Activated CD8-positive, alpha-beta memory T cell treated with anti-CD3 and anti-CD28 coated beads, Interleukin-2, amount 50 U/mL, for 24 hours (primary cell): ENCODE measurements at regions not wholly inside any gene's neighbourhood (a gene's known extent, or its start where the extent isn't known, plus 50 kb on each side); places are given as distances from the start of the nearest gene placed in this dataset.
"Not testable (repeated sequence)": the region's sequence is repeated elsewhere in the genome, so short reads cannot be mapped to it uniquely, and the experiment has no call there.

Experiments used
- DNase-seq: peaks from one replicate; pipeline ENCODE4 v3.0.0-alpha.2; 2020; ENCODE audit errors: extremely low read depth

- no peak for DNase-seq
Observed at GRCh38 chr19:30276011-30276882, 95.9 kb upstream of the ZNF536 start.

DNA sequence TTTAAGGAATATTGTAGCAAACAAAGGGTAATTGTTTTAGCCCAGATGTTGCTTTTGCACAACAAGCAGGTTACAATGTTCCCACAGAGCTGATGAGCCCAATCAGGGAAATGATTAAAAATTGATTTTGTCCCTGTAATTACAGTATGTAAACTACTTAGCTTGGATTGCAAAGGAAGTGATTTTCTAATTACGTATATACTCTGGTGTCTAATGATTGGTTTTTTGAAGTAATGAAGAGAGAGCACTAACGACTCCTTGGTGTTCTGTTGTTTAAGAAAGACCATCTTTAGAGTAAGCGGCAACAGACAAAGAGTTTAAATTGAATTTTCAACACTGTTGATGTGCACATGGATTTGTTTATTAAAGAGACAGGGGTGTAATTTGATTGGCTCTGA, 95.3 kb upstream of the ZNF536 start:
- no peak for DNase-seq

DNA sequence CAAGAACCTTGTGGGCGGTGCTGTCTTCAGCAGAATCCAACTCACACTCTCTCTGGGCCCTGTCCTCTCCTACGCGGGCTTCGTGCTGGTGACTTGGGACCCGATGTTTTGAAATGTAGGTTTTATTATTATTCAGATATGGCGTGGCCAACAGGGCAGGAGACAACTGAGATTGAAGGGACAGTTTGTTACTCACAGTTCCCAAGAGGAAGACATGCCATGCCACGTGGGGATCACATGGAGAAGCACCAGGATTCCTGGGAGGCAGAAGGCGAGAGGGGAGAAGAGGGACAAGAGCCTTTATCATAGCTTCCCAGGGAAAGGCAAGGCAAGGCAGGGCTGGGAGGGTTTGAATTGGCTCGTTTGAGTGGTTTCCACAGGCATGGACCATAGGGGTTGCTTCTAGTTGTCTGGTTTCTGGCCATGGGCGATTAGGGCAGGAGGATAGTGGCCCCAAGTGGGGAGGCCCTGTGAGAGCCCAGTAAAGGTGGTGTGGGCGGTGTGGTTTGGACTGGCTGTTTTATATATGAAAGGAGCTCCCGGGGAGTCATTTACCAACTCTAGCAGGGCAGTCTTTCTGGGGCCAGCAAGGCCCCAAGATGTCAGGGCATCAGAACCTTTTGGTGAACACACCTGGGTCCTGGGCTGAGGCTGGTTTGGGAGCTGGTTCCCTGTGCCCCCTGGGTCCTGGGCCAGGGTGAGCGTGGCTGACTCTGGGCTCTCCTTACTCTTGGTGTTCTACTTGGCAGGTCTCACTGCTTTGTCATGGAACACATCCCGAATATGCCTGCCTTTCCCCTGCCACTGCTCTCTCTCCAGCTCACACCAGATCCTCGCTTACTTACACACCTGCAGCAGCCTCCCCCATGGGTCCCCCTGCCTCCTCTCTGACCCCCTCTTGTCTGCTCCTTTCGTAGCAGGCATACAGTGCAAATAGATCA, 94.0 kb upstream of the ZNF536 start:
- DNase-seq = no peak

DNA sequence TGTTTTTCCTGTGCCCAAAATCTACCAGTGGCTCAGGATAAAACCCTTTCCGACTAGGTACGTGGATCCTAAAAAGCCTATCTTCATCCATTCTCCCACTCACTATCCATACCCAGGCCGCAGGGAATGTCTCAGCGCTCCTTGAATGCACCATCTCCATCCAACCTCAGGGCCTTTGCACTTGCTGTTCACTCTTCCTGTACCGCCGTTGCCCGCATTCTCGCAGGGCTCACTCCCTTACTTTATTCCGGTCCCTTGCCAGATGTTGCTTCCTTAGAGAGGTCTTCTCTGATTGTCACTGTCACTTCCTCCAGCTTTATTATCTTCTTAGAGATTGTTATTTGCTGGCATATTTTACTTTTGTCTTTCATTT, 93.3 kb upstream of the ZNF536 start:
- no peak for DNase-seq

DNA sequence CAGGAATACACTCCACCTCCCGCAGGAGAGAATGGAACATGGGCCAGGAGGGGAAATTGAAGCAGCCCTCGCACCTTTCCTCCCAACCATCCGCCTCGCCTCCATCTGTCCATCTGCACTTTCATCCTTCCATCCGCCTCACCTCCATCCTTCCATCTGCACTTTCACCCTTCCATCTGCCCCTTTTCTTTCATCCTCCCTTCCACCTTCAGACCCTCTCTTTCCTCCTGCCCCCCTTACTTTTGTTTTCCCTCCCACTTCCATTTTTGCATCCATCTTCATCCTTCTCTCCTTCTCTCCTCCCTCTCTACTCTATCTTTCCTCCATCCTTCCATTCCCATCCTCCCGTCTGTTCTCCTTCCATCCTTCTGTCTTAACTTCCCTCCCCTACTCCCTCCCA, 92.2 kb upstream of the ZNF536 start:
- no peak for DNase-seq

GRCh38 chr19:30281906-30282305, 90.3 kb upstream of the ZNF536 start:
- DNase-seq = no peak

GRCh38 chr19:30283556-30283955, 88.6 kb upstream of the ZNF536 start:
- no peak for DNase-seq

DNA sequence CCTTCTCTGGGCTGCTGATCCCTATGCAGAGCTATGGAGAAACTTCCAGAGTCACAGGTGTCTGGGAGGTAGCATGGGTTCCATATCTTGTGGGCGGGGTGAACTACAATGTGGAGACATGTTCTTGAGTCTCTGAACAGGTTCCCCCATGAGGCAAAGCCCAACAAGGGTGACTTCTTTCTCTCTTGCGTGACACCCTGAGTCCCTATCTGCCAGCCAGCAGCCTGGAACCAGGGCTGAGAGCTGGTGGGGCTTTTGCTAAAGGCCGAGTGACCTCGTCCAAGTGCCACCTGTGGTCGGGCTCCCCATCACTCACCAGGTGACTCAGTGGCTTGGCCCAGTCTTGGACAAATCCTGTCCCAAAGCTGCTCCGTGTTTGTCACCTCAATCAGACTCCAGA, 88.0 kb upstream of the ZNF536 start:
- no peak for DNase-seq

- DNase-seq = no peak
Observed at GRCh38 chr19:30284885-30285284, 87.3 kb upstream of the ZNF536 start.

DNA sequence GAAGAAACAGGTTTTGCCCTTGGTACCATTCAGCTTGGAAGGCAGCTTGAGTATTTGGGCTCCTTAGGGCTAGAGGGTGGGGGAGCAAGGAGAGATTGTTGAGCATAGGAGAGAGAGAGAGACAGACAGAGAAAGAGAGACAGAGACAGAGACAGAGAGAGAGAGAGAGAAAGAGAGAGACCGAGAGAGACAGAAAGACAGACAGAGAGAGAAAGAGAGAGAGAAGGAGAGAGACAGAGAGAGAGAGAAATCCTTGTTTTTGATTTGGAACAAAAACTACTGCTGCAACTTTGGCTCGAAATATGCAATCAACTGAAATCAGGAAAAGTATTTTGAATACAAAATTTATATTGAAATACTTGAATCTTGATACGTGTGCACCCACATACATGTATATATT, 85.8 kb upstream of the ZNF536 start:
- no peak for DNase-seq

GRCh38 chr19:30287259-30287658, 84.9 kb upstream of the ZNF536 start:
- DNase-seq = no peak

DNA sequence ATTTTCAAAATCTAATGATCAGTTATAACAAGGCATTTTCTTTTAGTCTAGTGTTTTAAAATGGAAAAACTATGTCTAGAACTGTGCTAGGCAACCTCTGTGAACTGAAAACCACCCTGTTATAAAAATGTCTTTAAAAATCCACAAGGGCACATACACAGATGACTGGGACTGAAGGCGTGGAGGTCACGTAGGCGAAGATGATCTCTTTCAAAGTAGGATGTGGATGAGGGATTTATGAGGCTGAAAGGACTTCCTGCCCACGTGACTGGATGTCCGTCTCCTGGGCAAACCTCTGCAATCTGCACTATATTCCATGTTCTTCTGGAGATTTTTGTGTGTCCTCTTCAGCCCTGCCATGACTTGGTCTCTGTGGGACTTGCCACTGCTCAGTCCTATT, 84.2 kb upstream of the ZNF536 start:
- DNase-seq = no peak

GRCh38 chr19:30288911-30289310, 83.3 kb upstream of the ZNF536 start:
- no peak for DNase-seq

- DNase-seq = no peak
Observed at GRCh38 chr19:30289336-30289735, 82.8 kb upstream of the ZNF536 start.

DNA sequence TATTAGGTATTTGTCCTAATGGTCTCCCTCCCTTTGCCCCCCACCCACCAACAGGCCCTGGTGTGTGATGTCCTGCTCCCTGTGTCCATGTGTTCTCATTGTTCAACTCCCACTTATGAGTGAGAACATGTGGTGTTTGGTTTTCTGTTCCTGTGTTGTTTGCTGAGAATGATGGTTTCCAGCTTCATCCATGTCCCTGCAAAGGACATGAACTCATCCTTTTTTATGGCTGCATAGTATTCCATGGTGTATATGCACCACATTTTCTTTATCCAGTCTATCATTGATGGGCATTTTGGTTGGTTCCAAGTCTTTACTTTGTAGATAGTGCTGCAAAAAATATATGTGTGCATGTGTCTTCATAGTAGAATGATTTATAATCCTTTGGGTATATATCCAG, 81.4 kb upstream of the ZNF536 start:
- DNase-seq = not testable (repeated sequence)

DNA sequence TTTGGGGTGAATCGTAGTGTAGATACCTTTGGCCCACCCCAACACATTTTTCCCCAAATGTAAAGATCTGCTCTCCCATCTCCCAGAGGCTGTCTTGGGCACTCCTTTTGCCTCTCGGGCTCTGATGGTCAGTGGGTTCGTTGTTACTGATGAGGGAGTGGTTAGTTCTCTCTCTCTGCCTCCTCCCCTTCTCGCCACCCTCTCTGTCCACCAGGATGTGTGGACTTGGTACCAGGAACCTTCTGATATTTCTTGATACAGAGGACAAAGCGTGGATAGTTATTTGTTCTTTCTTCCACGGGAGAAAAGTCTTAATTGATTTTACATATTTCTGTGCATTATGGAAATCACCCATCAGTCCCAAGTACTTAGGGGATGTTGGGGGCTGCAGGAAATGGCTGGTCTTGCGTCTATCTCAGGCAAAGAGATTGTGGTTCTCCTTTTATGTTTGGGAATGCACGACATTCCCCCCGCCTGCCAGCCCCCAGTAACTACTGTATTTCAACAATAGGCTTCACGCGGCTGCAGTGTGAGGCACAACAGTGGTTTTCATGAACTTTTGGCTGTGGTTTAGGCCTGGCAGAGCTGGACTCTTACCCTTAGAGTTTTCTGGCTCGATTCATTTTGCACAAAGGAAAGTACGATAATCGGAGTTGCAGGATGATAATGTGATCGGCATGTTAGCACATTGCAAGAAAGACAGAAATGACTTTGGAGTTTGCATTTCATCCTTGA, 79.0 kb upstream of the ZNF536 start:
- no peak for DNase-seq

- no peak for DNase-seq
Observed at GRCh38 chr19:30297969-30298368, 74.2 kb upstream of the ZNF536 start.

DNA sequence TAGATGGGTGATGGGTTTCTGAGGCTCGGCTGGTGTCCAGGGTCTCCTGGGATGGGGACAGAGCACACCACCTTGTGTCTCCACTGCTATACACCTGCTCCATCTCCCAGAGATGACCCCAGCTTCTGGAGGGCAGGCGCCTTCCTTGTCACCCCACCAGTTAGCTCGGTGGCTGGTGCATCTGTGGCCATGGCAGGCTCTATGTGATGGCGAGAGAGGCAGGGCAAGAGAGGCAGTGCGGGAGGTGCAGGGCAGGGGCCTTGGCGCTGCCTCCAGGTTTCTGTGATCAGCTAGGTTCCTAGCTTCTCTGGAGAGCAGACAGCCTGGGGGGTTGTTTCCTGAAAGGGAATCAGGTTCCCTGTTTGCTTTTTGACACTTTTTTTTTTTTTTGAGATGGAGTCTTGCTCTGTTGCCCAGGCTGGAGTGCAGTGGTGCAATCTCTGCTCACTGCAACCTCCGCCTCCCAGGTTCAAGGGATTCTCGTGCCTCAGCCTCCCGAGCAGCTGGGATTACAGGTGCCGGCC, 69.0 kb upstream of the ZNF536 start:
- no peak for DNase-seq

DNA sequence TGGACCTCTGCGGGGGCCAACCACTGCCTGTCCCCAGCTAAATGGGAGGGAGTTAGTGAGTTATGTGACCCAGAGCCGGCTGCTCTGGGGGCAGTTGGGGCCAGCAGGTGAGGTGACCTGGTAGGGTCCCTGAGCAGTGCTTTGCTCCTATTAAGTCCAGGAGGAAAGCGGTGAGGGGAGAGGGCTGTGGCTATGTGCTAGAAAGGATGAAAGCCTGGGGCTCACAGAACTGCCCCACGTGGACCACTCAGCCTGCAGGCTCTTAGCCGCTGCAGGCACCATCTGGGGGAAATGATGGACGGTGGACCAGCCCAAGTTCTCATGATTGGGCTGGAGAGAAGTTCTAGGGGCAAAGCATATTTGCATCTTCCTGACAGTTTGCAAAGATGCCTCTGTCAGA, 67.6 kb upstream of the ZNF536 start:
- DNase-seq = no peak

GRCh38 chr19:30305346-30306060, 66.7 kb upstream of the ZNF536 start:
- no peak for DNase-seq
